ENCODE measurements at regions not wholly inside any gene's neighbourhood (a gene's known extent, or its start where the extent isn't known, plus 50 kb on each side); places are given as distances from the start of the nearest gene placed in this dataset.

- no peak for TF ChIP-seq CTCF (IDR thresholded peaks at IDR 0.05)
- TF ChIP-seq POLR2A (IDR thresholded peaks at IDR 0.05) = no peak
These were observed 456.9 kb upstream of the JAG1 start for GRCh38 chr20:11130554-11131166.
